MG63 (cell line): ENCODE measurements at regions not wholly inside any gene's neighbourhood (a gene's known extent, or its start where the extent isn't known, plus 50 kb on each side); places are given as distances from the start of the nearest gene placed in this dataset.
A peak's percentile ranks its signal among the peaks of the same experiment; 100 is the strongest.
"Not testable (repeated sequence)": the region's sequence is repeated elsewhere in the genome, so short reads cannot be mapped to it uniquely, and the experiment has no call there.

ENCODE experiments used
- DNase-seq: peaks from one replicate; pipeline ENCODE4 v3.0.0-alpha.2; 2020
- H3K27me3 ChIP-seq: fragments of 250-450 bp; sonication (Bioruptor Pico); 2 replicates; pipeline ENCODE4 v1.5.1; 2020; ENCODE audit warnings: mild to moderate bottlenecking, moderate library complexity
- H3K36me3 ChIP-seq: fragments of 250-450 bp; sonication (Bioruptor Pico); 2 replicates; pipeline ENCODE4 v1.5.1; 2020; ENCODE audit warnings: mild to moderate bottlenecking, moderate library complexity
- H3K4me3 ChIP-seq: fragments of 250-450 bp; sonication (Bioruptor Pico); 2 replicates; pipeline ENCODE4 v1.5.1; 2020; ENCODE audit warnings: mild to moderate bottlenecking, moderate library complexity
- H3K9me3 ChIP-seq: fragments of 250-450 bp; sonication (Bioruptor Pico); 2 replicates; pipeline ENCODE4 v1.5.1; 2020; ENCODE audit warnings: mild to moderate bottlenecking, moderate library complexity

GRCh38 chr20:48374991-48375595, 452.7 kb downstream of the PREX1 start:
- Histone ChIP-seq H3K9me3 (no peaks in the 10 kb centered on the region), H3K4me3 (no peak overlapping the region)
- DNase-seq: no peak

DNA sequence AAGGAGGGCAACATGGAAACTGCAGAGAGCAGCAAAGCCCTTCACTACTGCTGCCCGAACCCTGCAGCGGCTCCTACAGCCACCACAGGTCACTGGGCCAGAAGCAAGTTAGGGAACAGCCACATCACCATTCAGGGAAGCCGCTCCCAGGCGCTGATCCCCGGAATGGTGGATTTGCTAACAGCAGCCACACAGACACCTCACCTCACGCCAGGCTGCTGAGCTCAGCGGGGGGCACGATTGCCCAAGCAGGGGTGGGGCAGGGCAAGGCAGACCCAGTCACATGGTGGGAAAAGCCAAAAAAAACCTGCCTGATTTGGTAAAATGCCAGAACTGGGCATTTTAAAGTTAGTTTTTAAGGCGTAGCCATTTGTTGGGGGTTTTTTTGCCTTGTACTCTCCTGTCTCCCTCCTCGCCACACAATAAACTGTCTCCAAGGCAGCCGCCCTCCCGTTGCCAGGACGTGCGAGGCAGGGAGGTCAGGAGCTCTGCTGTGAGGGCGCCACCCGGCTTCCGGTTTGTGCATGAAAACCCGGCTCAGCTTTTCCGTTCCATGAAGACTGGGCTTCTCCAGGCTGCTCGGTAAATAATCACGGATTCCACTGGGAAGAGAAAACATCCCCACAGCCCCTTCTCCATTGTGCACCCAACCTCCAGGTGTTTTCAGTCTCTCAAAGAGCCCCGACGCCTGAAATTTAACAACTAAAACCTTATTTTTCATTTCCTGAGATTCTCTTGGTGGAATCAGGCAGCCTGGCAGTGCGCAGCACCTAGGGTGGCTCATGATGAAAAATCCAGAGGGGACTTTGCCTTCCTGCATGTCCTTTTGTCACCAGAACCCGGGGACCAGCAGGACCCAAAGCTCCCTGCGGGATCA, 453.5 kb downstream of the PREX1 start:
- peaks cover 10% of the 10 kb centered on the region for H3K27me3 ChIP-seq
- DNase-seq: peak; percentile 61
- H3K9me3 ChIP-seq, H3K36me3 ChIP-seq, H3K4me3 ChIP-seq: not testable (repeated sequence)

More at GRCh38 chr20:48374991-48375595, 452.7 kb downstream of the PREX1 start:
- Histone ChIP-seq H3K36me3 (no peaks in the 10 kb centered on the region), H3K27me3 (peaks cover 10% of the 10 kb centered on the region)

DNA sequence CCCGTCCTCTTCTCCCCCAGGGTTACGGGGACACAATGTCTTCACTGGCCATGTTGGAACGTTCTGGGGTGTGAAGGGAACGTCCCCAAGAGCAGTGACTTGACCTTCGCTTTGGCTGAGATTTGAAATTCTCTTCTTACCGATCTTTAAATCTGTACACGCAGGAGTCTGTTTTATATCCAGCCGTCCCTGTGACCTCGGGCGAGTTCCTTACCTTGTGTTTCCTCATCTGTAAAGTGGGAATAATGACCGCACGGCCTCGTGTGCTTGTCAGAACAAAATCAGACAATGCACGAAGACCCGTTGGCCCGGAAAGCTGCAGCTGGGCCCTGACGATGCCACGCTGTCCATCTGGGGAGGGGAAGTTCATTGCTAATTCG, 454.3 kb downstream of the PREX1 start:
- H3K27me3 ChIP-seq: peaks cover 5% of the 10 kb centered on the region
- no peak for DNase-seq
- no peak overlapping the region for H3K4me3 ChIP-seq
- H3K36me3 ChIP-seq: no peaks in the 10 kb centered on the region
- H3K9me3 ChIP-seq: no peaks in the 10 kb centered on the region

DNA sequence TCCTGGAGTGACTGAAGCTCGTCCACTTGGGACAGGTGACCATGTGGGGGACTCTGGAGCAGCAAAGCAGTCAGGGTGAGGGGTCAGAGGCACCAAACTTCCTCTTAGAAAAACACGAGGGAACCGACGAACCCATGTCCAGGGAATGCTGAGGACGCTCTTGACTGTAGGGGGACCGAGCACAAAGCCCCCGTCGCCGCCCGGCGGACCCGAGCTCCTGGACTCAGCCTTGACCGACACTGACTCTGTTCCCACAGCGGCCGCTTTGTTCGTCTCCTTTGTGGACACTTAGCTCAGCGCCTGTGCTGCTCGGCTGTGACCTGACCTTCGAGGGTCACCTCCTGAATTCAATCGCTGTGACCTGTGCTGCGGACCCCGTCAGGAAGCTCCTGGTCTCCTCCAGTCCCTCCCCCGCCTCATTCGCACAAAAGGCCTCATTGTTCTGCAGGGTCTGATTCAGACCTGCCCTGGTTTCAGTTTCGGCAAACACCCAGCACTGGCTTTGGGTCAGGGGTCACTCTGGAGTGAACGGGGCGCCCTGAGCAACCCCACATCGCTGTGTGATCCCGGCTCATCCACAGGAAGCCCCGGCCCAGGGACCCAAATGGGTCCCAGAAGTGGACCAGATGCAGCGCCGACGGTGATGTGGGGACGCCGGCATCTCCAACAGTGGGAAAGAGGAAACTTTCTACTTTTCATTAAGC, 454.8 kb downstream of the PREX1 start:
- not testable (repeated sequence) for H3K4me3 ChIP-seq, H3K9me3 ChIP-seq, H3K36me3 ChIP-seq, DNase-seq, H3K27me3 ChIP-seq

DNA sequence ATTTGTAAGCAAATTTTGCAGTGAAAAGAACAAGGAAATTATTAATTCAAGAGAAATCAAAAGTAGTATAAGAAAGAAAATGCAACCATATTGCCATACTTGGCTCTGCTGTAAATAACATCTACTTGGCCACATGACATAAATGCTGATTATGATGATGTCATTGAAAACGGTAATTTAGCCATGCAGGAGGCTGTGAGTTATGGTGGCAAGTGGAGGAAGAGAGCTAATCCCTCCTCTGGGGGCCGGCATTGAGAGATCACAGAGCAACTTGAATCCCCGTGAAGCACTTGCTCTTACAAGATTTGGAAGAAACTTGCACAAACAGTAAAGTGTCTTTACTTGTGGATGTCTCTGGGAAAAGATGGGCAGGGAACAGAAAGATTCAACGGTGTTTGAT, 456.6 kb downstream of the PREX1 start:
- Histone ChIP-seq H3K27me3 (no peaks in the 10 kb centered on the region), H3K4me3 (no peak overlapping the region), H3K36me3 (no peaks in the 10 kb centered on the region), H3K9me3 (no peaks in the 10 kb centered on the region)
- no peak for DNase-seq

- H3K27me3 ChIP-seq, H3K36me3 ChIP-seq, H3K4me3 ChIP-seq, H3K9me3 ChIP-seq: not testable (repeated sequence)
- peak; percentile 75 for DNase-seq
These were observed 459.2 kb downstream of the PREX1 start for GRCh38 chr20:48368580-48369021.

DNA sequence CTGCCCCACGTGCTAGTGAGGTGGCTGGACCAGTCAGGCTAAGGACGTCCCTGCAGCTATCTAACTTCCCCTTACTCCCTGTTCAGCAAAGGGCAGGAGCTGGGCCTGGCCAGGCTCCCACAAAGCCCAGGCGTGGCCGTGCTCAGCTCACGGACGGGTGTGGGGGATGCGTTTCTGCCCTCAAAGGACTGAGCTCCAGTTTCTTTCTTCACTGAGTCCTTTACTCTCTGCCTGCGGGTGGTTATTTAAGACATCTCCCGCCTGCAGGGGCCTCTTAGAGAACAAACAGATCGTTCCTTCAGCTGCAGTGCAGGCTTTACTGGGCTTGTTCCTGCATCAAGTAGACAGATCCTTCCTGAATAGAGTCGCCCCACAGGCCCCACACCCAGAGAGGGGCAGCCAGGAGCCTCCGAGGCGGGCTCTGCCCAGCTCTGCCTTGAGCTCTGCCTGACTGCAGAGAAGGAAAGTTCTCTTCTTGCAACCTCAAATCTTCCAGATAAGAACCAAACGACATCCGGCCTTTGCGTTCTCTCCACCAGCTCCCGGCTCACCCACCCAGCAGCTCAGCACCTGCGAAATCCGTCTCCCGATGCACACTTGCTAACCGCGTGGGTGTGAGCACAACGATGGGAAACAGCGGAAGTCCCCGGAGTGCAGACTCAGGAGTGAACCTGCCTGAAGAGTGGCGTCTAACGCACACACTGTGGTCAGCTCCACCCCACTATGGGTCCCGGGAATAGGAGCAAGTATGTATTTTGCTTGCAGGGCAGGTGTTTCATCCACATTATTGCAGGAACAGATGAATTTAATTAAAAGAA, 460.0 kb downstream of the PREX1 start:
- H3K4me3 ChIP-seq, H3K9me3 ChIP-seq, DNase-seq, H3K27me3 ChIP-seq, H3K36me3 ChIP-seq: not testable (repeated sequence)

GRCh38 chr20:48366230-48366629, 461.6 kb downstream of the PREX1 start:
- DNase-seq: no peak
- Histone ChIP-seq H3K36me3 (no peaks in the 10 kb centered on the region), H3K9me3 (peaks cover 3% of the 10 kb centered on the region; the same call in 1 of the 2 replicates), H3K27me3 (no peaks in the 10 kb centered on the region), H3K4me3 (no peak overlapping the region)

GRCh38 chr20:48364688-48365421, 462.9 kb downstream of the PREX1 start:
- Histone ChIP-seq H3K27me3 (no peaks in the 10 kb centered on the region), H3K9me3 (peaks cover 3% of the 10 kb centered on the region; the same call in 1 of the 2 replicates), H3K36me3 (no peaks in the 10 kb centered on the region), H3K4me3 (no peak overlapping the region)
- no peak for DNase-seq

DNA sequence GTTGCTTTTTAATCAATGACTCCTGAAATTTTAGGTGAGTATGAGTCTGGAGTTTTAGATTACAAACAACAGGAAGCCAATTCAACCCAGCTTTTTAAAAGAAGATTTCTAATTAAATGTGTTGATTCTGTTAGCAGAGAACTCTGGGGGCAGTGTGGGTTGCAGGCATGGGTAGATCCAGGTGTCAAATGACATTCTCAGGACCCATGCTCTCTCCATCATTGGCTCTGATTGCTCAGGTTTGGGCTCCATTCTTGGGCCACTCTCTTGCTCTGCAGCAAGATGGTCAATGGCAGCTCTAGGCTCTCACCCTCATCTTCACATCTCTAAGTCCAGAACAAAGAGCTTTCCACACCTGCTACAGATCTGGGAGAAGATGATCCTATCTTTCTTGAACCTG, 463.7 kb downstream of the PREX1 start:
- H3K36me3 ChIP-seq: no peaks in the 10 kb centered on the region

DNA sequence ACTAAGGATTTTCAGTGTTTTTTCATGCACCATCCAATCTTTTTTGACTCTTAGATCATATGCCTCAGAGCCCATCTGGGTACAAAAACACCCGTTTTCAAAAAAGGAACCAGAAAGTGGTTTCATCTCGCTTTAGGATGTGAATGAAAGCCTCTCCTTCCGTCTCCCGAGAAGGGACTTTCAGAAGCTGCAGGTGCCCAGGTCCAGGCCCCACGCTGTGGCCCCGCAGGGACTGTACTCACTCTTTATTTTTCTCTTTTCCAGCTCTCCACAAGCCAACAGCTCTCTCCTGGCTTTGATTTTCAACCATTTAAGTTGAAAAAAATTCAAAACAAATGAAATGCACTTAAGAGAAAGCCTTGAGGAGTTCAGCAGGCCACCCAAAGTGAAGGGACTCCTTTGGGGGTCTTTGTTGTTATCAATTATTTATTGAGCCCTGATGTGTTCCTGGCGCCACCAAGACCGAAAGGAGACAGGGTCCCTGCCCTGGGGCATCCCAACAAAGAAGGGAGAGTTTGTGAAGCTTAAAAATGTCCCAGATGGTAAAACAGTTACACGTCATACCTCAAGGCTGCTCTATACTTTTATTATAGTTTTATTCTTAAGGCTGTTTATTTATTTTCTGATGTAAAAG, 467.3 kb downstream of the PREX1 start:
- Histone ChIP-seq H3K36me3 (no peaks in the 10 kb centered on the region), H3K27me3 (no peaks in the 10 kb centered on the region), H3K9me3 (peaks cover 3% of the 10 kb centered on the region; the same call in 1 of the 2 replicates), H3K4me3 (no peak overlapping the region)
- no peak for DNase-seq

More for the DNA sequence above, 463.7 kb downstream of the PREX1 start:
- no peak for DNase-seq
- no peak overlapping the region for H3K4me3 ChIP-seq
- peaks cover 3% of the 10 kb centered on the region; the same call in 1 of the 2 replicates for H3K9me3 ChIP-seq
- H3K27me3 ChIP-seq: no peaks in the 10 kb centered on the region

DNA sequence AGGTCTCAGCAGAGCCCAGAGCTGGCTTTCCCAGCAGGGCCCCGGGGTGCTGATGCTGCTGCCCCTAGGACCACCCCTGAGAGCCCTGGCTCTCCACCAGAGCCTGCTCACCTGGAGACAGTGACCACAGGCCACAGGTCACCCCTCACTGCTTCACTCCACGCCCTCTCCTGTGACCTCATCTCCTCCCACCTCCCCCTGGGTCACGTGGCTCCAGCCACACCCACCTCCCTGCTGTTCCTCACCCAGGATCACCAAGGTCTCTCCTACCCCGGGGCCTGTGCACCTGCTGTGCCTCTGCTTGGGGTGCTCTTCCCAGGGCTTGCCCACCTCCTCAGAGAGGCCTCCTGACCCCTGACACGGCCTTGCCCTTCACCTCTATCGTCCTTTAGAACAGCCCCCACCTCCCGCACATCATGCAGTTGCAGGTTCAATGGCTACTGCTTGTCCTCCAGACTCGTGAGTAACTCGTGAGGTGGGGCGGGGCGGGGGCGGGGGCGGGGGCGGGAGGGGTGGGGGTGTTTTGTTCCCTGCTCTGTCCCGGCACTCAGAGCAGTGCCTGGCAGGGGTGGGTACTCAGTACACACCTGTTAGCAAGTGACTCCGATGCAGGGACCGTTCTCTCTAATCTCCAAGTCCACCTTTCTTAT, 468.0 kb downstream of the PREX1 start:
- no peaks in the 10 kb centered on the region for H3K27me3 ChIP-seq
- H3K9me3 ChIP-seq: peaks cover 3% of the 10 kb centered on the region; the same call in 1 of the 2 replicates
- no peak overlapping the region for H3K4me3 ChIP-seq
- DNase-seq: no peak
- H3K36me3 ChIP-seq: no peaks in the 10 kb centered on the region

- H3K9me3 ChIP-seq, DNase-seq, H3K4me3 ChIP-seq, H3K36me3 ChIP-seq, H3K27me3 ChIP-seq: not testable (repeated sequence)
These were observed 468.8 kb downstream of the PREX1 start for GRCh38 chr20:48359055-48359390.

DNA sequence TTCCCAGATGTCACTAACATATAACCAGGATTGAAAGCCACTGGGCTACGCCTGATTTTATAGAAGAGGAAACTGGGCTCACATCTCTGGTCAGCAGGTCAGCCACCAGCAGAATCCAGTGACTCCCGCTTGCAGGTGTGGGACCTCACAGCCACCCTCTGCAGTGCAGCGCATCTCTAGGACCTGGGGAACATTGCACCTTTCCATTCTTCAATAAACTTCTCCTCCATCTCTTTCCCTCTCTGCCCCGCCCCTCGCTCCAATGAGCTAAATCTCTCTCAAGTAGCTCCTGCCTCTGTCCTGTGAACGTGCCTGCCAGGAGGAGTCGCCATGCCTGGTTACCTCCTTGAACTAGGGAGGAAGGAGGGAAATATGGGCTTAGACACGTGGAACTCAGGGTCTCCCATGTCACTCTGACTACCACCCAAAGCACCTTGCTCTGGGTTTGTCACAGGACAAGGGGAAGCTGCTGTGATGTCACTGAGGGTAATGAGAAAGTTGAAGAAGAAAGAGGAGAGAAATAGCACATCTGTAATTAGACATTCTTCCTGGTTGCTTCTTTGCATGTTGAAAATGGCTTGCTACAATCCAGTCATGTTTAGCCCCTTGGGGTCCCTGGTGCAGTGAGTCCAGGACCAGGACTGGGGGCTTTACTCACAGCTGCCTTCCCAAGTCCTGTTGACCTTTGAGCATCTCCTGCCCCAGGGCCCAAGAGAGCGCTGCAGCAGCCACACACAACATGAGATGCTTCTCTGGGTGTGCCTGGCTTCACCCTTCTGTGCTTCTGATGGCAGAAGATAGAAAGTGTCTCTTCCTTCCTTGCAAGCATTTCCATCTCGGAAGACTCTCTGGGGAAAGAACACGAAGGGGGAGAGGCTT, 469.4 kb downstream of the PREX1 start:
- Histone ChIP-seq H3K4me3 (no peak overlapping the region), H3K27me3 (peaks cover 1% of the 10 kb centered on the region), H3K9me3 (peaks cover 4% of the 10 kb centered on the region; the same call in 1 of the 2 replicates), H3K36me3 (no peaks in the 10 kb centered on the region)
- no peak for DNase-seq
